ENCODE measurements at regions not wholly inside any gene's neighbourhood (a gene's known extent, or its start where the extent isn't known, plus 50 kb on each side); places are given as distances from the start of the nearest gene placed in this dataset.

DNA sequence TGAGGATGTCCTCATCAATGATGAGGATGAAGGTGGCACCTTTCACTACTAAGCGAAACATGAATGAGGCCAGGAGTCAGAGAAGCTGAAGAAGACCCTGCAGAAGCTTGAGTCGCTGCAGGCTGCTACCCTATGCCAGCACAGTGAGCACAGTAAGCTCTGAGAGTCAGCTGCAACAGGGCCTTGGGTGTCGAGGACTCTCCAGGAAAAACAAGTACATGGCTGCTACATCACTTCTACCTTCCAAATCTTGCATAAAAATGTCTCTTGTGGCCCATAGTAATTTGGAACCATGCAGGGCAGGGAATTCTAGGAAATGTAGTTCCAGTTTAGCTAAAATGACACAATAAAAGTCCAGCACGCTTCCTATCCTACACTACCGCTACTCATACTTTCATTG is 51.5 kb upstream of the KIRREL1 start:
- no peak overlapping the region for H3K23ac ChIP-seq (ENCODE audit: insufficient read length)
- no peak overlapping the region for H3K18ac ChIP-seq (ENCODE audit: extremely low read depth, low read length)
- no peak overlapping the region for H2BK12ac ChIP-seq (ENCODE audit: low read depth, low read length)
- no peaks in the 10 kb centered on the region for H3K27me3 ChIP-seq (replicated peaks in 1 of 4; ENCODE audit: control insufficient read depth in 3 of 4, extremely low read depth in 1 of 4, insufficient read depth in 3 of 4, low read length in 3 of 4)
- no peak overlapping the region for H3K4ac ChIP-seq (replicated peaks; ENCODE audit: insufficient read length, low read depth, low read length)
- no peak overlapping the region for H3K9ac ChIP-seq (replicated peaks in 1 of 4; ENCODE audit: extremely low read depth in 1 of 4, low read depth in 3 of 4, low read length in 3 of 4)
- H2BK120ac ChIP-seq (replicated peaks; ENCODE audit: low read depth, low read length) = no peak overlapping the region
- no peak overlapping the region for H4K5ac ChIP-seq (ENCODE audit: insufficient read length, low read depth, low read length)
- H2BK20ac ChIP-seq (ENCODE audit: low read length) = no peak overlapping the region
- no peak overlapping the region for H4K8ac ChIP-seq (ENCODE audit: extremely low read depth, insufficient read depth, low read length)
- ChIA-PET CTCF (ENCODE audit: partially characterized antibody) (interaction anchor here (0.9 to 1.4 kb wide), 2 partner anchors 12 to 13 kb away, joined by 3 read pairs; no protein-coding TSS in a partner anchor), POLR2A (ENCODE audit: partially characterized antibody) (interaction anchor here (1.4 kb wide), 1 partner anchor 9 kb away, joined by 3 read pairs; no protein-coding TSS in a partner anchor)
- 0 out of 2 replicates have a peak, but pooled peaks cover 2% of the 10 kb centered on the region for H3K23me2 ChIP-seq (ENCODE audit: low read depth, low read length)
- TF ChIP-seq EZH2 (IDR thresholded peaks at IDR 0.05; ENCODE audit: low read depth, low read length, severe bottlenecking) (no peak), GABPA (IDR thresholded peaks at IDR 0.05; ENCODE audit: borderline replicate concordance, insufficient read depth, low read length) (no peak), NRF1 (IDR thresholded peaks at IDR 0.05; ENCODE audit: low read depth, low read length) (no peak), CHD2 (IDR thresholded peaks at IDR 0.05; ENCODE audit: low read length) (no peak), SP1 (IDR thresholded peaks at IDR 0.05; ENCODE audit: low read depth, low read length) (no peak), JUN (IDR thresholded peaks at IDR 0.05; ENCODE audit: low read depth, low read length) (no peak), CREB1 (IDR thresholded peaks at IDR 0.05) (no peak), HDAC6 (IDR thresholded peaks at IDR 0.05; ENCODE audit: low read depth, low read length) (no peak), MAFK (IDR thresholded peaks at IDR 0.05; ENCODE audit: low read depth, low read length) (no peak), BACH1 (IDR thresholded peaks at IDR 0.05; ENCODE audit: low read length) (no peak), SRF (IDR thresholded peaks at IDR 0.05; ENCODE audit: low read depth, low read length) (no peak), ZNF274 (IDR thresholded peaks at IDR 0.05; ENCODE audit: borderline replicate concordance, extremely low read depth, low read length) (no peak), POLR2A (IDR thresholded peaks at IDR 0.05; ENCODE audit: control extremely low read depth in 1 of 2, low read depth in 2 of 2, low read length in 2 of 2) (no peak), SIN3A (conservative IDR thresholded peaks at IDR 0.05 in 1 of 2, IDR thresholded peaks at IDR 0.05 in 1 of 2; ENCODE audit: low read depth in 1 of 2, low read length in 2 of 2) (no peak), KDM5A (IDR thresholded peaks at IDR 0.05; ENCODE audit: low read length) (no peak), CBX5 (IDR thresholded peaks at IDR 0.05; ENCODE audit: low read depth, low read length) (no peak)
- H3K9me3 ChIP-seq (ENCODE audit: insufficient read depth in 2 of 2, low read depth in 1 of 2, low read length in 1 of 2) = no peaks in the 10 kb centered on the region
- H3K14ac ChIP-seq (ENCODE audit: insufficient read length) = no peak overlapping the region
- H3K79me1 ChIP-seq (ENCODE audit: low read depth, low read length) = no peaks in the 10 kb centered on the region
- no peaks in the 10 kb centered on the region for H4K20me1 ChIP-seq (replicated peaks in 1 of 2; ENCODE audit: control insufficient read depth in 1 of 2, insufficient read depth in 2 of 2, low read length in 2 of 2)
- no peak overlapping the region for H3K56ac ChIP-seq (replicated peaks; ENCODE audit: insufficient read length, low read depth, low read length)
- no peak overlapping the region for H4K91ac ChIP-seq (replicated peaks; ENCODE audit: insufficient read length, low read length)
- no peaks in the 10 kb centered on the region for H3K4me1 ChIP-seq (replicated peaks in 1 of 4; ENCODE audit: control insufficient read depth in 3 of 4, insufficient read depth in 4 of 4, low read length in 3 of 4)
- no peak overlapping the region for H2BK5ac ChIP-seq (ENCODE audit: low read depth, low read length)
- H3K36me3 ChIP-seq (ENCODE audit: control insufficient read depth in 2 of 4, insufficient read depth in 4 of 4, low read length in 3 of 4) = no peaks in the 10 kb centered on the region
- no peak for DNase-seq (ENCODE audit: low read depth in 1 of 2, low spot score in 2 of 2)
- H3K79me2 ChIP-seq (ENCODE audit: control insufficient read depth in 1 of 2, insufficient read depth in 2 of 2, low read length in 2 of 2) = no peaks in the 10 kb centered on the region
- no peak overlapping the region for H3K4me3 ChIP-seq (ENCODE audit: extremely low read depth in 1 of 4, insufficient read depth in 2 of 4, low read depth in 3 of 4, low read length in 4 of 4)
- H2BK15ac ChIP-seq (ENCODE audit: low read length) = no peak overlapping the region
- no peak overlapping the region for H3K27ac ChIP-seq (ENCODE audit: low read depth, low read length)
- H3K4me2 ChIP-seq (ENCODE audit: insufficient read depth in 1 of 2, low read depth in 2 of 2, low read length in 2 of 2) = no peak overlapping the region
- H2AFZ ChIP-seq (ENCODE audit: low read length) = no peak overlapping the region
- no peak overlapping the region for H2AK5ac ChIP-seq (ENCODE audit: low read depth, low read length)
- WGBS, 2 experiments (ENCODE audit: extremely low coverage in 1 of 2, insufficient coverage in 1 of 2, insufficient read length in 1 of 2, insufficient replicate concordance in 2 of 2, low coverage in 1 of 2, low lambda C conversion rate in 2 of 2, missing lambda C conversion rate in 1 of 2) = 85% methylated on average over 5 of the region's 5 CpGs; no CpG with 5 or more reads in 1 of the 2 experiments
- FAIRE-seq = no peak
